Prostate gland (tissue), 2 donors: ENCODE measurements at regions not wholly inside any gene's neighbourhood (a gene's known extent, or its start where the extent isn't known, plus 50 kb on each side); places are given as distances from the start of the nearest gene placed in this dataset.

ENCODE experiments used
- POLR2AphosphoS5 ChIP-seq: sonication (generic); formaldehyde crosslinking; IDR thresholded peaks from one replicate; pipeline ENCODE4 v1.6.1; 2017; ENCODE audit warnings: antibody characterized with exemption
- TF ChIP-seq, protein P1 (sequence below), 4 experiments: fragments of 200-600 bp in 2 of 4; fragments of 450-650 bp in 2 of 4; sonication (generic) in 2 of 4; IDR thresholded peaks; 1 replicate in 3 of 4; 2 replicates in 1 of 4; pipeline ENCODE4 v1.5.1; 2016 to 2019; ENCODE audit warnings: antibody characterized with exemption in 4 of 4, mild to moderate bottlenecking in 2 of 4, moderate library complexity in 2 of 4

DNA sequence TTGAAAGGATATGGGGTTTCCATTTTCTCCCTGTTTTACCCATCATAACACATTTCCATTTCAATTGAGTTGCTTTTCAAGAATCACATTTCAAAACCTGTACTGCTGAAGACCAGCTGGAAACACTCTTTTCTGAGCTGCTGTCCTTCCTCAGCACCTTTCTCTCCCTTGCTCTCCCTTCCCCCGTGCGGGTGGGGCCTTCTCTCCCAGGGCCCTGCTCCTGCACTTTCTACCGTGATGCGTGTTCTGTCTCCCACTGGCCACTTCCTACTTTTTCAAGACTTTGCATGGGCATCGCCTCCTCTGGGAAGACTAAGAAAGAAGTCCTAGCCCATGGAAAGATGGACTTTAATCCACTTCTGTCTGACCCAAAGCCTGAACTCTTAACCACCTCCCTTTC lies 390.4 kb downstream of the PTPRU start:
- TF ChIP-seq, protein P1, sequence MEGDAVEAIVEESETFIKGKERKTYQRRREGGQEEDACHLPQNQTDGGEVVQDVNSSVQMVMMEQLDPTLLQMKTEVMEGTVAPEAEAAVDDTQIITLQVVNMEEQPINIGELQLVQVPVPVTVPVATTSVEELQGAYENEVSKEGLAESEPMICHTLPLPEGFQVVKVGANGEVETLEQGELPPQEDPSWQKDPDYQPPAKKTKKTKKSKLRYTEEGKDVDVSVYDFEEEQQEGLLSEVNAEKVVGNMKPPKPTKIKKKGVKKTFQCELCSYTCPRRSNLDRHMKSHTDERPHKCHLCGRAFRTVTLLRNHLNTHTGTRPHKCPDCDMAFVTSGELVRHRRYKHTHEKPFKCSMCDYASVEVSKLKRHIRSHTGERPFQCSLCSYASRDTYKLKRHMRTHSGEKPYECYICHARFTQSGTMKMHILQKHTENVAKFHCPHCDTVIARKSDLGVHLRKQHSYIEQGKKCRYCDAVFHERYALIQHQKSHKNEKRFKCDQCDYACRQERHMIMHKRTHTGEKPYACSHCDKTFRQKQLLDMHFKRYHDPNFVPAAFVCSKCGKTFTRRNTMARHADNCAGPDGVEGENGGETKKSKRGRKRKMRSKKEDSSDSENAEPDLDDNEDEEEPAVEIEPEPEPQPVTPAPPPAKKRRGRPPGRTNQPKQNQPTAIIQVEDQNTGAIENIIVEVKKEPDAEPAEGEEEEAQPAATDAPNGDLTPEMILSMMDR (IDR thresholded peaks at IDR 0.05), result no peak
- TF ChIP-seq POLR2AphosphoS5, result no peak
